H9 (cell line): ENCODE measurements at regions not wholly inside any gene's neighbourhood (a gene's known extent, or its start where the extent isn't known, plus 50 kb on each side); places are given as distances from the start of the nearest gene placed in this dataset.

ENCODE experiments used
- DNase-seq: peaks from one replicate; pipeline ENCODE4 v3.0.0-alpha.2; 2017
- H2AFZ ChIP-seq: one replicate; pipeline ENCODE4 v1.6.1; 2013; ENCODE audit warnings: mild to moderate bottlenecking, low read length, control low read depth, moderate library complexity
- H2AK5ac ChIP-seq: 2 replicates; pipeline ENCODE4 v1.6.1; 2013; ENCODE audit warnings: low read length, control low read depth, mixed read lengths; ENCODE audit not compliant: insufficient read length
- H2BK120ac ChIP-seq: one replicate; pipeline ENCODE4 v1.6.1; 2013; ENCODE audit warnings: low read depth, mild to moderate bottlenecking, low read length, control low read depth, inconsistent platforms; ENCODE audit not compliant: poor library complexity, severe bottlenecking
- H2BK12ac ChIP-seq: 2 replicates; pipeline ENCODE4 v1.6.1; 2013; ENCODE audit warnings: low read length, control low read depth, mixed read lengths, low read depth; ENCODE audit not compliant: insufficient read length
- H2BK15ac ChIP-seq: 2 replicates; pipeline ENCODE4 v1.6.1; 2013; ENCODE audit warnings: low read depth, low read length, control low read depth
- H2BK20ac ChIP-seq: one replicate; pipeline ENCODE4 v1.6.1; 2013; ENCODE audit warnings: low read depth, mild to moderate bottlenecking, low read length, control low read depth, inconsistent platforms; ENCODE audit not compliant: poor library complexity, severe bottlenecking
- H2BK5ac ChIP-seq: 2 replicates; pipeline ENCODE4 v1.6.1; 2013; ENCODE audit warnings: low read length, control low read depth, mixed read lengths; ENCODE audit not compliant: insufficient read length
- H3K14ac ChIP-seq: 2 replicates; pipeline ENCODE4 v1.6.1; 2013; ENCODE audit warnings: low read length, control low read depth; ENCODE audit not compliant: insufficient read depth
- H3K18ac ChIP-seq: 2 replicates; pipeline ENCODE4 v1.6.1; 2013; ENCODE audit warnings: low read depth, mild to moderate bottlenecking, mixed read lengths, low read length, control low read depth; ENCODE audit not compliant: insufficient read length
- H3K23ac ChIP-seq: 2 replicates; pipeline ENCODE4 v1.6.1; 2013; ENCODE audit warnings: low read length, control low read depth, mixed read lengths, low read depth; ENCODE audit not compliant: insufficient read length
- H3K23me2 ChIP-seq: 2 replicates; pipeline ENCODE4 v1.6.1; 2013; ENCODE audit warnings: low read depth, mild to moderate bottlenecking, mixed read lengths, low read length, control low read depth; ENCODE audit not compliant: insufficient read length, poor library complexity, severe bottlenecking
- H3K27ac ChIP-seq: 2 replicates; pipeline ENCODE4 v1.5.1; 2013; ENCODE audit warnings: low read length, control low read depth, mixed read lengths, low read depth; ENCODE audit not compliant: insufficient read length
- H3K27me3 ChIP-seq: 2 replicates; pipeline ENCODE4 v1.6.1; 2013; ENCODE audit warnings: low read length, control low read depth, inconsistent platforms; ENCODE audit not compliant: insufficient read depth
- H3K4ac ChIP-seq: 2 replicates; pipeline ENCODE4 v1.6.1; 2013; ENCODE audit warnings: low read depth, mild to moderate bottlenecking, control low read depth, inconsistent platforms, low read length, moderate library complexity
- H3K4me1 ChIP-seq: 2 replicates; pipeline ENCODE4 v1.6.1; 2013; ENCODE audit warnings: low read length, control low read depth, inconsistent platforms; ENCODE audit not compliant: insufficient read depth
- H3K4me2 ChIP-seq: 2 replicates; pipeline ENCODE4 v1.6.1; 2013; ENCODE audit warnings: low read length, control low read depth, mixed read lengths; ENCODE audit not compliant: insufficient read length, insufficient read depth
- H3K56ac ChIP-seq: 2 replicates; pipeline ENCODE4 v1.6.1; 2013; ENCODE audit warnings: low read depth, mild to moderate bottlenecking, mixed read lengths, low read length, control low read depth; ENCODE audit not compliant: insufficient read length
- H3K79me1 ChIP-seq: 2 replicates; pipeline ENCODE4 v1.6.1; 2013; ENCODE audit warnings: low read depth, mild to moderate bottlenecking, moderate library complexity, low read length, control low read depth, inconsistent platforms; ENCODE audit not compliant: insufficient read depth, poor library complexity, severe bottlenecking
- H3K79me2 ChIP-seq: 2 replicates; pipeline ENCODE4 v1.6.1; 2013; ENCODE audit warnings: low read length, control low read depth, inconsistent platforms; ENCODE audit not compliant: insufficient read depth
- H3K9ac ChIP-seq: 2 replicates; pipeline ENCODE4 v1.6.1; 2013; ENCODE audit warnings: low read length, control low read depth, mixed read lengths; ENCODE audit not compliant: insufficient read length; ENCODE audit errors: extremely low read depth
- H3K9me3 ChIP-seq: one replicate; pipeline ENCODE4 v1.6.1; 2013; ENCODE audit warnings: low read depth, low read length, inconsistent platforms; ENCODE audit not compliant: control insufficient read depth
- H3T11ph ChIP-seq: one replicate; pipeline ENCODE4 v1.6.1; 2013; ENCODE audit warnings: mild to moderate bottlenecking, low read length, control low read depth, inconsistent platforms
- H4K20me1 ChIP-seq: one replicate; pipeline ENCODE4 v1.6.1; 2013; ENCODE audit not compliant: control insufficient read depth, insufficient read length, insufficient read depth
- H4K5ac ChIP-seq: 2 replicates; pipeline ENCODE4 v1.6.1; 2013; ENCODE audit warnings: low read depth, mild to moderate bottlenecking, mixed read lengths, low read length, control low read depth; ENCODE audit not compliant: insufficient read length
- H4K8ac ChIP-seq: replicated peaks from 2 replicates; pipeline ENCODE4 v1.6.1; 2013; ENCODE audit warnings: low read length, control low read depth, mixed read lengths, low read depth; ENCODE audit not compliant: insufficient read length
- H4K91ac ChIP-seq: 2 replicates; pipeline ENCODE4 v1.6.1; 2013; ENCODE audit warnings: low read depth, mild to moderate bottlenecking, moderate library complexity, mixed read lengths, low read length, control low read depth; ENCODE audit not compliant: insufficient read length
- H3K27ac Mint-ChIP-seq, 3 experiments: 2 replicates in 2 of 3; 3 replicates in 1 of 3; pipeline ENCODE4 v1.8.0; 2020 to 2021; ENCODE audit warnings: mixed read lengths in 3 of 3, mild to moderate bottlenecking in 1 of 3, moderate library complexity in 1 of 3
- H3K27me3 Mint-ChIP-seq: 2 replicates; pipeline ENCODE4 v1.8.0; 2021; ENCODE audit warnings: low read depth, mild to moderate bottlenecking, moderate library complexity, mixed read lengths
- H3K36me3 Mint-ChIP-seq, 3 experiments: 2 replicates in 2 of 3; 3 replicates in 1 of 3; pipeline ENCODE4 v1.8.0; 2020 to 2021; ENCODE audit warnings: low read depth in 3 of 3, mixed read lengths in 3 of 3; ENCODE audit not compliant: insufficient read depth in 1 of 3
- H3K4me1 Mint-ChIP-seq, 2 experiments: 2 replicates each; pipeline ENCODE4 v1.8.0; 2020; ENCODE audit warnings: mixed read lengths in 2 of 2
- H3K4me3 Mint-ChIP-seq, 2 experiments: 2 replicates in 1 of 2; 3 replicates in 1 of 2; pipeline ENCODE4 v1.8.0; 2020 to 2021; ENCODE audit warnings: mild to moderate bottlenecking in 2 of 2, mixed read lengths in 2 of 2, moderate library complexity in 1 of 2
- H3K9me3 Mint-ChIP-seq, 2 experiments: 2 replicates in 1 of 2; 3 replicates in 1 of 2; pipeline ENCODE4 v1.8.0; 2020; ENCODE audit warnings: mild to moderate bottlenecking in 2 of 2, mixed read lengths in 2 of 2, moderate library complexity in 1 of 2
- WGBS: extraction: QIAGEN DNeasy Blood & Tissue Kit; methylation state at CpG from one replicate; pipeline ENCODE4 v1.1.7; 2013; ENCODE audit warnings: missing lambda C conversion rate, low lambda C conversion rate, mixed read lengths; ENCODE audit not compliant: insufficient read length; ENCODE audit errors: extremely low coverage; 5-methylcytosine and 5-hydroxymethylcytosine counted together
- TF ChIP-seq, protein P1 (sequence below): fragments of 200-600 bp; sonication (generic); conservative IDR thresholded peaks from 3 replicates; pipeline ENCODE4 v1.8.0; 2021; ENCODE audit warnings: antibody characterized with exemption, mild to moderate bottlenecking

DNA sequence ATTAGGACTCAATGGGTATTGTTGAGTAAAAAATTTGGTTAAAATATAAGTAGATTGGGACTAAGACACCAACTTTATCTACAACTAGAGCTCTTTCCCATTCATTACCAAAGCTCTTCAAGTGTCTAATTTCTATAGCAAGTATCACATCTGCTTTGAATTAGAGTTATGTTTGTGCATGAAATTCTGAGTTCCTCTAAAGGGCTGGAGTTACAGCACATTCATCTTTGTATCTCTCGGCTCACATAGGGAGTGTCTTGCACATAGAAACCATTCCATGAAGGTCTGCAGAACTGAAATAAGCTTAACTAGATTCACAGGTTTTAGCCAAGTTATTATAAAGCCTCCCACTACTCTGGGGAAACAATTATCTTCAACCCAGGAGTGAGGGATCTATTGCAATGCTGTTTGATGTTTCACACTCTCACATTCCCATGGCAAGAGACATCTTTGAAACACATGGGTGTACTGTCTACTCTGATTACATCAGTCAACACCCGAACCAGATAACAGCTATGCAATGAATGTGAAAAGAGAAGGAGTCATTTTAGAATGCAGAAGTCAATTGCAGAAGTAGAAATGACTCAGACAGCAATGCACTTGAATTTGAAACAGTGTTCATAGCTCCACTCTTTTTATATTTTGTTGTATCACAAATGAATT lies 93.1 kb upstream of the KBTBD8 start:
- DNase-seq, result no peak

More for the DNA sequence above, 93.1 kb upstream of the KBTBD8 start:
- Histone ChIP-seq H2AFZ (no peak overlapping the region), H3K23ac (no peak overlapping the region), H3K9me3 (no peaks in the 10 kb centered on the region), H3K4ac (no peak overlapping the region), H3K79me1 (no peaks in the 10 kb centered on the region), H3K18ac (no peak overlapping the region), H3K4me1 (no peaks in the 10 kb centered on the region), H3K79me2 (no peaks in the 10 kb centered on the region), H3K4me2 (no peak overlapping the region), H3K14ac (no peak overlapping the region), H4K20me1 (no peaks in the 10 kb centered on the region), H3K27me3 (no peaks in the 10 kb centered on the region), H4K8ac (no peak overlapping the region), H4K91ac (no peak overlapping the region), H3K23me2 (no peaks in the 10 kb centered on the region), H2BK20ac (no peak overlapping the region), H3K27ac (no peak overlapping the region), H4K5ac (no peak overlapping the region), H2BK5ac (no peak overlapping the region), H3T11ph (no peak overlapping the region), H3K9ac (no peak overlapping the region), H3K56ac (no peak overlapping the region), H2BK15ac (no peak overlapping the region), H2BK12ac (no peak overlapping the region), H2BK120ac (no peak overlapping the region), H2AK5ac (no peak overlapping the region)
- Mint-ChIP-seq H3K27me3 (no peaks in the 10 kb centered on the region), H3K36me3 (peaks cover 2 to 17% (median 2%) of the 10 kb centered on the region in 3 experiments; a peak in 4 of 7 replicates), H3K4me3 (no peak overlapping the region), H3K27ac (no peak overlapping the region), H3K9me3 (peaks cover 15 to 21% of the 10 kb centered on the region in 2 experiments), H3K4me1 (no peaks in the 10 kb centered on the region)
- WGBS, result no CpG with 5 or more reads among the region's 2 CpGs
- TF ChIP-seq, protein P1, sequence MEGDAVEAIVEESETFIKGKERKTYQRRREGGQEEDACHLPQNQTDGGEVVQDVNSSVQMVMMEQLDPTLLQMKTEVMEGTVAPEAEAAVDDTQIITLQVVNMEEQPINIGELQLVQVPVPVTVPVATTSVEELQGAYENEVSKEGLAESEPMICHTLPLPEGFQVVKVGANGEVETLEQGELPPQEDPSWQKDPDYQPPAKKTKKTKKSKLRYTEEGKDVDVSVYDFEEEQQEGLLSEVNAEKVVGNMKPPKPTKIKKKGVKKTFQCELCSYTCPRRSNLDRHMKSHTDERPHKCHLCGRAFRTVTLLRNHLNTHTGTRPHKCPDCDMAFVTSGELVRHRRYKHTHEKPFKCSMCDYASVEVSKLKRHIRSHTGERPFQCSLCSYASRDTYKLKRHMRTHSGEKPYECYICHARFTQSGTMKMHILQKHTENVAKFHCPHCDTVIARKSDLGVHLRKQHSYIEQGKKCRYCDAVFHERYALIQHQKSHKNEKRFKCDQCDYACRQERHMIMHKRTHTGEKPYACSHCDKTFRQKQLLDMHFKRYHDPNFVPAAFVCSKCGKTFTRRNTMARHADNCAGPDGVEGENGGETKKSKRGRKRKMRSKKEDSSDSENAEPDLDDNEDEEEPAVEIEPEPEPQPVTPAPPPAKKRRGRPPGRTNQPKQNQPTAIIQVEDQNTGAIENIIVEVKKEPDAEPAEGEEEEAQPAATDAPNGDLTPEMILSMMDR, result no peak
